ENCODE measurements at regions not wholly inside any gene's neighbourhood (a gene's known extent, or its start where the extent isn't known, plus 50 kb on each side); places are given as distances from the start of the nearest gene placed in this dataset.

DNA sequence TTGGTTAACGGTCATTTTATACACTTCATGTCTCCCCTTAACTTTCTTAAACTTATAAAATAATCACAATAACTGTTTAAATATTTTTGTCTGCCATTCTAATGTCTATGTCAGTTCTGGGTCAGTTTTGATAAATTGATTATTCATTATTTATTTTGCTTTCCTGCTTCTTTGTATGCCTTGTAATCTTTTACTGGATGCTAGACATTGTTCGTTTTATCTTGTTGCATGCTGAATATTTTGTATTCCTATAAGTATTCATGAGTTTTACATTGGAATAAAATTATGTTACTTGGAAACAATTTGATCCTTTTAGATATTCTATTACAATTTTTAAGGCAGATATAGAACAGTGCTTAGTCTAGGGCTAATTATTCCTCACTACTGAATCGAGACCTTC, 952.0 kb downstream of the NR2F1-AS1 start:
- TF ChIP-seq TCF7L2 (IDR thresholded peaks at IDR 0.05; ENCODE audit: low read depth, low read length) (no peak), CTCF (IDR thresholded peaks at IDR 0.05) (no peak), SIN3A (IDR thresholded peaks at IDR 0.05; ENCODE audit: borderline replicate concordance, insufficient read depth, low read depth, low read length) (no peak), REST (IDR thresholded peaks at IDR 0.05; ENCODE audit: insufficient read depth in 1 of 2, low read depth in 2 of 2, low read length in 1 of 2) (no peak), POLR2AphosphoS5 (IDR thresholded peaks at IDR 0.05; ENCODE audit: low read depth, low read length) (no peak)
- POLR2A ChIA-PET, result no interaction called here
- DNase-seq (ENCODE audit: low read depth, low spot score), result no peak
- intact Hi-C loops (cut with micrococcal nuclease; ENCODE audit: unreplicated experiment), result no loop called here
- H3K36me3 ChIP-seq (ENCODE audit: control insufficient read depth, insufficient read depth, low read length), result no peaks in the 10 kb centered on the region
- ATAC-seq, result no peak
- no TSS peak for BruUV-seq (replicated peaks)
- no peaks in the 10 kb centered on the region for H3K4me1 ChIP-seq (ENCODE audit: control insufficient read depth, insufficient read depth, low read length)
- no peaks in the 10 kb centered on the region for H3K27me3 ChIP-seq (ENCODE audit: control insufficient read depth, insufficient read depth, low read length)
- peak overlapping the region; percentile 55; the same call in 1 of the 2 replicates for H3K27ac ChIP-seq (ENCODE audit: low read length)
- CTCF ChIA-PET, result no interaction called here
- H3K4me3 ChIP-seq (ENCODE audit: low read depth in 2 of 2, low read length in 2 of 2), result no peak overlapping the region
- H3K9me3 ChIP-seq (ENCODE audit: control insufficient read depth, insufficient read depth, low read depth, low read length), result peaks cover 47% of the 10 kb centered on the region
- in situ Hi-C loops (cut with HindIII; ENCODE audit: low pct_unique_long_range_greater_than_20kb, low sequenced_read_pairs), result no loop called here

GRCh38 chr5:92627186-92627585, 953.8 kb downstream of the NR2F1-AS1 start:
- Histone ChIP-seq H3K27ac (ENCODE audit: low read length) (peak overlapping the region; percentile 34; the same call in 1 of the 2 replicates), H3K4me1 (ENCODE audit: control insufficient read depth, insufficient read depth, low read length) (no peaks in the 10 kb centered on the region), H3K4me3 (ENCODE audit: low read depth in 2 of 2, low read length in 2 of 2) (no peak overlapping the region), H3K36me3 (ENCODE audit: control insufficient read depth, insufficient read depth, low read length) (no peaks in the 10 kb centered on the region), H3K9me3 (ENCODE audit: control insufficient read depth, insufficient read depth, low read depth, low read length) (peaks cover 36% of the 10 kb centered on the region), H3K27me3 (ENCODE audit: control insufficient read depth, insufficient read depth, low read length) (no peaks in the 10 kb centered on the region)
- DNase-seq (ENCODE audit: low read depth, low spot score) (no peak), ATAC-seq (no peak)
- TF ChIP-seq POLR2AphosphoS5 (IDR thresholded peaks at IDR 0.05; ENCODE audit: low read depth, low read length) (no peak), SIN3A (IDR thresholded peaks at IDR 0.05; ENCODE audit: borderline replicate concordance, insufficient read depth, low read depth, low read length) (no peak), CTCF (IDR thresholded peaks at IDR 0.05) (no peak), TCF7L2 (IDR thresholded peaks at IDR 0.05; ENCODE audit: low read depth, low read length) (no peak), REST (IDR thresholded peaks at IDR 0.05; ENCODE audit: insufficient read depth in 1 of 2, low read depth in 2 of 2, low read length in 1 of 2) (no peak)
- no TSS peak for BruUV-seq (replicated peaks)
- intact Hi-C loops (cut with micrococcal nuclease; ENCODE audit: unreplicated experiment) (no loop called here), in situ Hi-C loops (cut with HindIII; ENCODE audit: low pct_unique_long_range_greater_than_20kb, low sequenced_read_pairs) (no loop called here)
- POLR2A ChIA-PET, result interaction anchor here (0.6 kb wide), 1 partner anchor 151 kb away, joined by 3 read pairs; no protein-coding TSS in a partner anchor
- CTCF ChIA-PET, result no interaction called here
